H1 (cell line): ENCODE measurements at regions not wholly inside any gene's neighbourhood (a gene's known extent, or its start where the extent isn't known, plus 50 kb on each side); places are given as distances from the start of the nearest gene placed in this dataset.

Source experiments
- CTCF ChIA-PET: fragments of 300-600 bp; sonication (Branson Sonifier 250); formaldehyde crosslinking; loops from one replicate; lab custom pipeline; 2021; ENCODE audit not compliant: partially characterized antibody; lab: Charles Lee
- POLR2A ChIA-PET: fragments of 300-600 bp; sonication (Branson Sonifier 250); formaldehyde crosslinking; loops from one replicate; lab custom pipeline; 2021; ENCODE audit warnings: inconsistent platforms; ENCODE audit not compliant: partially characterized antibody; lab: Charles Lee
- DNase-seq, 2 experiments: peaks; one replicate each; pipeline versions ENCODE4 v3.0.0 to v3.0.0-alpha.2; 2010 to 2022; ENCODE audit warnings: low spot score in 2 of 2, low read depth in 1 of 2, mixed read lengths in 1 of 2
- FAIRE-seq: peaks from 2 replicates; lab custom pipeline; 2011; peaks lifted over from hg19 to GRCh38; lab: Jason Lieb, UNC
- H2AFZ ChIP-seq: 2 replicates; pipeline ENCODE4 v1.8.1; 2012; ENCODE audit warnings: low read length, inconsistent platforms
- H2AK5ac ChIP-seq: 2 replicates; pipeline ENCODE4 v1.6.1; 2013; ENCODE audit warnings: low read depth, low read length
- H2BK120ac ChIP-seq: replicated peaks from 2 replicates; pipeline ENCODE3; 2013; ENCODE audit warnings: low read depth, low read length, inconsistent platforms
- H2BK12ac ChIP-seq: 2 replicates; pipeline ENCODE4 v1.6.1; 2013; ENCODE audit warnings: low read depth, low read length
- H2BK15ac ChIP-seq: 2 replicates; pipeline ENCODE4 v1.6.1; 2013; ENCODE audit warnings: low read length
- H2BK20ac ChIP-seq: 2 replicates; pipeline ENCODE4 v1.6.1; 2013; ENCODE audit warnings: low read length
- H2BK5ac ChIP-seq: 2 replicates; pipeline ENCODE4 v1.6.1; 2013; ENCODE audit warnings: low read depth, low read length
- H3K14ac ChIP-seq: 2 replicates; pipeline ENCODE4 v1.6.1; 2013; ENCODE audit warnings: inconsistent platforms; ENCODE audit not compliant: insufficient read length
- H3K18ac ChIP-seq: 2 replicates; pipeline ENCODE4 v1.6.1; 2013; ENCODE audit warnings: low read length; ENCODE audit errors: extremely low read depth
- H3K23ac ChIP-seq: 2 replicates; pipeline ENCODE4 v1.6.1; 2013; ENCODE audit warnings: inconsistent platforms; ENCODE audit not compliant: insufficient read length
- H3K23me2 ChIP-seq: 2 replicates; pipeline ENCODE4 v1.6.1; 2013; ENCODE audit warnings: low read depth, low read length
- H3K27ac ChIP-seq: 2 replicates; pipeline ENCODE4 v1.6.1; 2011; ENCODE audit warnings: low read depth, low read length, inconsistent platforms
- H3K27me3 ChIP-seq, 4 experiments: replicated peaks in 1 of 4; 1 replicate in 1 of 4; 2 replicates in 3 of 4; pipeline versions ENCODE4 v1.6.1 to v1.8.1; 2011 to 2013; ENCODE audit warnings: low read length in 3 of 4, mild to moderate bottlenecking in 3 of 4, inconsistent platforms in 2 of 4, mixed read lengths in 2 of 4, moderate library complexity in 1 of 4; ENCODE audit not compliant: control insufficient read depth in 3 of 4, insufficient read depth in 3 of 4; ENCODE audit errors: extremely low read depth in 1 of 4
- H3K36me3 ChIP-seq, 4 experiments: 2 replicates each; pipeline versions ENCODE4 v1.6.1 to v1.8.1; 2011 to 2013; ENCODE audit warnings: mild to moderate bottlenecking in 4 of 4, low read length in 3 of 4, moderate library complexity in 2 of 4, control low read depth in 1 of 4, inconsistent platforms in 1 of 4; ENCODE audit not compliant: insufficient read depth in 4 of 4, control insufficient read depth in 2 of 4
- H3K4ac ChIP-seq: replicated peaks from 2 replicates; pipeline ENCODE3; 2013; ENCODE audit warnings: low read length, low read depth, mixed read lengths, inconsistent platforms; ENCODE audit not compliant: insufficient read length
- H3K4me1 ChIP-seq, 4 experiments: replicated peaks in 1 of 4; 1 replicate in 1 of 4; 2 replicates in 3 of 4; pipeline versions ENCODE4 v1.6.1 to v1.8.1; 2011 to 2013; ENCODE audit warnings: low read length in 3 of 4, inconsistent platforms in 2 of 4, mixed read lengths in 1 of 4; ENCODE audit not compliant: insufficient read depth in 4 of 4, control insufficient read depth in 3 of 4
- H3K4me2 ChIP-seq, 2 experiments: 2 replicates each; pipeline versions ENCODE4 v1.6.1 to v1.8.1; 2011 to 2013; ENCODE audit warnings: low read depth in 2 of 2, low read length in 2 of 2, control low read depth in 1 of 2, inconsistent platforms in 1 of 2, mild to moderate bottlenecking in 1 of 2; ENCODE audit not compliant: insufficient read depth in 1 of 2
- H3K4me3 ChIP-seq, 4 experiments: fragments of 200-600, 300-600 bp in 1 of 4; sonication (generic), shearing (Covaris generic), sonication (Bioruptor Twin) in 1 of 4; 2 replicates each; pipeline versions ENCODE4 v1.5.1 to v1.8.1; 2011 to 2016; ENCODE audit warnings: low read length in 4 of 4, low read depth in 3 of 4, control low read depth in 2 of 4, inconsistent platforms in 2 of 4, mild to moderate bottlenecking in 2 of 4, mixed read lengths in 1 of 4, moderate library complexity in 1 of 4; ENCODE audit not compliant: insufficient read depth in 2 of 4; ENCODE audit errors: extremely low read depth in 1 of 4
- H3K56ac ChIP-seq: replicated peaks from 2 replicates; pipeline ENCODE3; 2013; ENCODE audit warnings: low read depth, mild to moderate bottlenecking, mixed read lengths, low read length, inconsistent platforms; ENCODE audit not compliant: insufficient read length
- H3K79me1 ChIP-seq: 2 replicates; pipeline ENCODE4 v1.6.1; 2013; ENCODE audit warnings: low read depth, low read length, control low read depth
- H3K79me2 ChIP-seq, 2 experiments: 2 replicates each; pipeline versions ENCODE4 v1.6.1 to v1.8.1; 2012 to 2013; ENCODE audit warnings: low read length in 2 of 2, mild to moderate bottlenecking in 2 of 2, inconsistent platforms in 1 of 2; ENCODE audit not compliant: insufficient read depth in 2 of 2, control insufficient read depth in 1 of 2
- H3K9ac ChIP-seq, 4 experiments: replicated peaks in 1 of 4; 1 replicate in 1 of 4; 2 replicates in 3 of 4; pipeline versions ENCODE4 v1.6.1 to v1.8.1; 2011 to 2013; ENCODE audit warnings: low read depth in 3 of 4, low read length in 3 of 4, control low read depth in 2 of 4, mild to moderate bottlenecking in 2 of 4, moderate library complexity in 2 of 4, inconsistent platforms in 1 of 4; ENCODE audit errors: extremely low read depth in 1 of 4
- H3K9me3 ChIP-seq, 2 experiments: 2 replicates each; pipeline versions ENCODE4 v1.6.1 to v1.8.1; 2012 to 2013; ENCODE audit warnings: mild to moderate bottlenecking in 2 of 2, moderate library complexity in 2 of 2, control low read depth in 1 of 2, inconsistent platforms in 1 of 2, low read depth in 1 of 2, low read length in 1 of 2, mixed read lengths in 1 of 2; ENCODE audit not compliant: insufficient read depth in 2 of 2
- H4K20me1 ChIP-seq, 2 experiments: replicated peaks in 1 of 2; 2 replicates each; pipeline versions ENCODE3 to v1.8.1; 2011 to 2013; ENCODE audit warnings: inconsistent platforms in 2 of 2, low read length in 2 of 2, mild to moderate bottlenecking in 1 of 2; ENCODE audit not compliant: insufficient read depth in 2 of 2, control insufficient read depth in 1 of 2
- H4K5ac ChIP-seq: 2 replicates; pipeline ENCODE4 v1.6.1; 2013; ENCODE audit warnings: low read length, low read depth, mixed read lengths, inconsistent platforms; ENCODE audit not compliant: insufficient read length
- H4K8ac ChIP-seq: 2 replicates; pipeline ENCODE4 v1.8.0; 2013; ENCODE audit warnings: mild to moderate bottlenecking, moderate library complexity, low read length, inconsistent platforms; ENCODE audit not compliant: insufficient read depth; ENCODE audit errors: extremely low read depth
- H4K91ac ChIP-seq: replicated peaks from 2 replicates; pipeline ENCODE3; 2013; ENCODE audit warnings: low read length, mixed read lengths, inconsistent platforms; ENCODE audit not compliant: insufficient read length
- ASH2L ChIP-seq: fragments of 200-600, 300-600 bp; sonication (generic); IDR thresholded peaks from one replicate; pipeline ENCODE4 v1.7.1; 2017; ENCODE audit warnings: low read length
- EZH2 ChIP-seq: fragments of 200-600 bp; sonication (generic); IDR thresholded peaks from 2 replicates; pipeline ENCODE4 v1.7.1; 2012; ENCODE audit warnings: low read depth, mild to moderate bottlenecking, moderate library complexity, low read length, inconsistent platforms; ENCODE audit not compliant: severe bottlenecking
- WGBS, 2 experiments: shearing (Covaris generic) in 1 of 2; methylation state at CpG; one replicate each; pipeline versions ENCODE4 v1.1.6 to v1.1.7; 2013 to 2015; ENCODE audit warnings: low lambda C conversion rate in 2 of 2, mixed read lengths in 2 of 2, inconsistent platforms in 1 of 2, low coverage in 1 of 2, missing lambda C conversion rate in 1 of 2; ENCODE audit not compliant: insufficient replicate concordance in 2 of 2, insufficient coverage in 1 of 2, insufficient read length in 1 of 2; ENCODE audit errors: extremely low coverage in 1 of 2, missing lambda C conversion rate in 1 of 2; 5-methylcytosine and 5-hydroxymethylcytosine counted together
- TF ChIP-seq, protein P1 (sequence below), 3 experiments: IDR thresholded peaks; 1 replicate in 2 of 3; 2 replicates in 1 of 3; pipeline versions ENCODE4 v1.5.1 to v1.6.1; 2011; ENCODE audit warnings: low read length in 3 of 3, mild to moderate bottlenecking in 3 of 3, inconsistent platforms in 2 of 3, low read depth in 1 of 3, moderate library complexity in 1 of 3; ENCODE audit not compliant: insufficient read depth in 1 of 3; ENCODE audit errors: control extremely low read depth in 1 of 3

DNA sequence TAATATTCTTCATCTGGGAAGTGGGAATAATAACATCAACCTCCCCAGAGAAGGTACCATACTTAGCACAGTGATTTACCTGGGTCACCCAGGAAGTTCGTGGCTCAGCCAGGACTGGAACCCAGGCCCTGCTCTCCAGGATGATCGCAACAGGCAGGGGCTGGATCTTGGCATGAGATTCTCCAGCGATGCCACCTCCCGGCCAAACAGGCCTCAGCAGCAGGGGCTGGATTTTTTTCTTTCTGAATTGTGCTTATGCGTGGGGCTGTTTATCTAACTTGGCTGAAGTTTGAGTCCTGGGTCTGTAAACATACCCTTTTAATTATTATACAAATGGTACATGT lies 129.5 kb upstream of the PTPN1 start:
- H3K4me2 ChIP-seq, result no peak overlapping the region
- no peak overlapping the region for H3K18ac ChIP-seq
- no peak overlapping the region for H3K27ac ChIP-seq
- no peak overlapping the region for H2BK20ac ChIP-seq
- H2BK12ac ChIP-seq, result no peak overlapping the region
- POLR2A ChIA-PET, result no interaction called here
- H3K9me3 ChIP-seq, result no peaks in the 10 kb centered on the region
- H2BK120ac ChIP-seq, result no peak overlapping the region
- H3K36me3 ChIP-seq, result no peaks in the 10 kb centered on the region
- no peak overlapping the region for H4K91ac ChIP-seq
- H4K8ac ChIP-seq, result no peak overlapping the region
- H3K9ac ChIP-seq, result no peak overlapping the region
- no peak overlapping the region for H2BK15ac ChIP-seq
- no peak overlapping the region for H2BK5ac ChIP-seq
- H2AFZ ChIP-seq, result no peak overlapping the region
- 89% methylated on average over 5 of the region's 5 CpGs; no CpG with 5 or more reads in 1 of the 2 experiments for WGBS, 2 experiments
- DNase-seq (no peak), FAIRE-seq (no peak)
- H3K23me2 ChIP-seq, result peaks cover 3% of the 10 kb centered on the region; the same call in 1 of the 2 replicates
- no peak overlapping the region for H3K23ac ChIP-seq
- no peak overlapping the region for H3K4me3 ChIP-seq
- H3K4me1 ChIP-seq, result no peaks in the 10 kb centered on the region
- no peak overlapping the region for H4K5ac ChIP-seq
- H4K20me1 ChIP-seq, result no peaks in the 10 kb centered on the region
- H3K4ac ChIP-seq, result no peak overlapping the region
- no peaks in the 10 kb centered on the region for H3K27me3 ChIP-seq
- no peaks in the 10 kb centered on the region for H3K79me2 ChIP-seq
- H2AK5ac ChIP-seq, result no peak overlapping the region
- no peaks in the 10 kb centered on the region for H3K79me1 ChIP-seq
- H3K14ac ChIP-seq, result no peak overlapping the region
- CTCF ChIA-PET, result interaction anchor here (1.0 to 1.4 kb wide), 2 partner anchors 99 to 261 kb away, joined by 3 to 4 read pairs; no protein-coding TSS in a partner anchor
- no peak overlapping the region for H3K56ac ChIP-seq
- TF ChIP-seq, protein P1, sequence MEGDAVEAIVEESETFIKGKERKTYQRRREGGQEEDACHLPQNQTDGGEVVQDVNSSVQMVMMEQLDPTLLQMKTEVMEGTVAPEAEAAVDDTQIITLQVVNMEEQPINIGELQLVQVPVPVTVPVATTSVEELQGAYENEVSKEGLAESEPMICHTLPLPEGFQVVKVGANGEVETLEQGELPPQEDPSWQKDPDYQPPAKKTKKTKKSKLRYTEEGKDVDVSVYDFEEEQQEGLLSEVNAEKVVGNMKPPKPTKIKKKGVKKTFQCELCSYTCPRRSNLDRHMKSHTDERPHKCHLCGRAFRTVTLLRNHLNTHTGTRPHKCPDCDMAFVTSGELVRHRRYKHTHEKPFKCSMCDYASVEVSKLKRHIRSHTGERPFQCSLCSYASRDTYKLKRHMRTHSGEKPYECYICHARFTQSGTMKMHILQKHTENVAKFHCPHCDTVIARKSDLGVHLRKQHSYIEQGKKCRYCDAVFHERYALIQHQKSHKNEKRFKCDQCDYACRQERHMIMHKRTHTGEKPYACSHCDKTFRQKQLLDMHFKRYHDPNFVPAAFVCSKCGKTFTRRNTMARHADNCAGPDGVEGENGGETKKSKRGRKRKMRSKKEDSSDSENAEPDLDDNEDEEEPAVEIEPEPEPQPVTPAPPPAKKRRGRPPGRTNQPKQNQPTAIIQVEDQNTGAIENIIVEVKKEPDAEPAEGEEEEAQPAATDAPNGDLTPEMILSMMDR (IDR thresholded peaks at IDR 0.05; ENCODE audit: control extremely low read depth in 1 of 3, insufficient read depth in 1 of 3, low read depth in 1 of 3, low read length in 3 of 3), result peak; percentile 10 to 38 (median 30); a peak in 3 of 4 replicates
- no peak for TF ChIP-seq ASH2L
- TF ChIP-seq EZH2, result no peak
